Left ventricle myocardium superior (tissue), 1 donor: ENCODE measurements at regions not wholly inside any gene's neighbourhood (a gene's known extent, or its start where the extent isn't known, plus 50 kb on each side); places are given as distances from the start of the nearest gene placed in this dataset.
"Not testable (repeated sequence)": the region's sequence is repeated elsewhere in the genome, so short reads cannot be mapped to it uniquely, and the experiment has no call there.

Experiments used
- ATAC-seq: fragments of 200-7000 bp; cut with Tn5 transposase; one replicate; pipeline ENCODE4 v1.9.1; 2020; ENCODE audit warnings: mild to moderate bottlenecking, moderate library complexity
- DNase-seq: peaks from one replicate; pipeline ENCODE4 v3.0.0-alpha.2; 2020
- intact Hi-C: fragments of 100-400 bp; cut with micrococcal nuclease; formaldehyde crosslinking; loops from one replicate; pipeline ENCODE4 v1.11.0; 2022
- donor health status: DM: no; HTN: yes; CAD: no; lungs with severe emphysema.

- ATAC-seq, intact Hi-C loops: not testable (repeated sequence)
- DNase-seq = peak; percentile 11
These were observed 81.6 kb downstream of the TRIM51G start for GRCh38 chr11:48902153-48902450.

DNA sequence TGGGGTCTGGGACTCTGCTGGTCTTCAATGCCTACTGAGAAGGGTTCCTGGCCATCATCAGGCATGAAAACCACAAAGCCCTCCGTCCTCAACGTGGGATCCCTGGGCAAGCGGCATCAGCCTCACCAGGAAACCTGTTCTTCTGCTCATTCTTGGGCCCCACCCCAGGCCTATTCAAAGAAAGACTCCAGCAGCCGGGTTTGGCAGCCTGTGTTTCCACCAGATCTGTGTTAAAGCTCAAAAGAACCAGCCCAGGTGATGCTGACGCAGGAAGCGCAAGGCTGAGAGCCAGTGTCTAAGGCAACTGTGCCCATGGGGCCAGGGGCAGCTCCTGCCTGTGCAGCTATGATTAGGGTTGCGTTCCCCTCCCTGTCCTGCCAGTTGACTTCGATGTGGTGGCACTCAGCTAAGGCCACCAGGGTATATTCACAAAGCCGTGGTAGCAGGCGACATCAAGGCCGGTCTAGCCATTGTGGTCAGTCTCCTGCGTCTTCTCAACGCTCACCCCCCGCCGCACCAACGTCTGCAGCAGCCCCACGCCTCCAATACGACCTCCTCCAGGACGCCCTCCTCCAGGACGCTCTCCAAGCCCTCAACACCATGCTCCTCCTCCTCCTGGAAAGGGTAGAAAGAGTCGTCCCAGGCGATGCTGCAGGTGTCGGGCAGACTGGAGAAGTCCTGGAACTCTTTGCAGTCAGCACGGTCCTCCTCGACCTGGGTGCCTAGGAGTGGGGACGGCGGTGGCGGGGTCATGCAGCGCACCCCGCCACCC, 82.1 kb downstream of the TRIM51G start:
- intact Hi-C loops, ATAC-seq: not testable (repeated sequence)
- DNase-seq = peak; percentile 22

- intact Hi-C loops, ATAC-seq: not testable (repeated sequence)
- peak; percentile 19 for DNase-seq
These were observed 82.9 kb downstream of the TRIM51G start for GRCh38 chr11:48900801-48901181.

DNA sequence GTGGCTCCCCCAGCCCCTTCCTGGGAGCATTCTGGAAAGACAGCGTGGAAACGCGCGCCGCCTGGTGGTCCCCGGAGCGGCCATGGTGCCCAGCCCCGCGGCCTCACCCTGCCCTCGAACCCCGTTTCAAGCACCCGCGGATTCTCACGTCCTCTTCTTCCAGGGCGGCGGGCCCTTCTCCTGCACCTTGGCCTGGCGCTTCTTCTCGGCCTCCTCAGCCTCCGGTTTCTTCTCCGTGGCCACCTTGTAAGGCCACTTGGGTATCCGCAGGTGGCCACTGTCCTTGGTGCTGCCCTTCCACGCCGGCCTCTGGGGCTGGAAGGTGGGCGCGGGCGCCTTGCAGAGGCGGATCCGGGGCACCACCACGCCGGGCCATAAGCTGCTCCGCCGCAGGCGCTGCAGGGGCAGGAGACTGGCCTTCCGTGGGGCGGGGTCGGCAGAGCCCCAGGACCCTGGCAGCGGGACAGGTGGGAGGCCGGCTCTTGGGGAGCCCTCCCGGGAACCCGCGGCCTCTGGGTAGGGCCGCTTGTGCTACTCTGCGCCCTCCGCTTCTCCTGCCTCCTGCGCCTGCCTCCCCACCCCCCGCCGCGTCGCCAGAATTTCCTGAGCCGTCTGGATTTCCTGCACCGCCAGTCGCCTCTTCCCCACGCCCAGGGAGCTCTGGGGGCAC, 83.4 kb downstream of the TRIM51G start:
- intact Hi-C loops = no loop called here
- DNase-seq (peak; percentile 22), ATAC-seq (no peak)

GRCh38 chr11:48880021-48880441, 103.7 kb downstream of the TRIM51G start:
- no peak for ATAC-seq
- intact Hi-C loops = no loop called here
- DNase-seq = peak; percentile 15

DNA sequence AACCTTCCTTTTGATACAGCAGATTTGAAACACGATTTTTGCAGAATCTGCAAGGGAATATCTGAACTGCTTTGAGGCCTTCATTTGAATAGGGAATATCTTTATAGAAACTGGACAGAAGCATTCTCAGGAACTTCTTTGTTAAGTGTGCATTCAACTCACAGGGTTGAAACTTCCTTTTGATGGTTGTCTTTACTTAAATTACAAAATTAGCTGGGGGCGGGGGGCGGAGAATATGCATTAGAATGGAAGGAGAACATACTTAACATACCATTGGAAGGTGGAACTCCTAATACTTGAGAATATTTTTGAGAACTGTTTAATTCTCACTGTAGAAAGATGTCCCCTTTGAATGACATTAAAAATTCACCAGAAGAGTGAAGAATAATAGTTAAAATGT, 104.4 kb downstream of the TRIM51G start:
- no peak for ATAC-seq
- no peak for DNase-seq
- intact Hi-C loops = no loop called here
